Motor neuron (in vitro differentiated cells): ENCODE measurements at regions not wholly inside any gene's neighbourhood (a gene's known extent, or its start where the extent isn't known, plus 50 kb on each side); places are given as distances from the start of the nearest gene placed in this dataset.

Experiments
- ATAC-seq, 8 experiments: fragments of 200-7000 bp; cut with Tn5 transposase; replicated peaks in 6 of 8; 2 replicates each; pipeline ENCODE4 v1.8.0; 2021; ENCODE audit warnings: mild to moderate bottlenecking in 8 of 8, moderate library complexity in 8 of 8
- H3K27ac ChIP-seq, 2 donors: fragments of 250-450 bp; sonication (Bioruptor Pico); 2 replicates each; pipeline ENCODE4 v1.9.0; 2021; ENCODE audit warnings: antibody characterized with exemption in 2 of 2, mild to moderate bottlenecking in 2 of 2, moderate library complexity in 1 of 2
- H3K4me1 ChIP-seq, 2 donors: fragments of 250-450 bp; sonication (Bioruptor Pico); replicated peaks in 1 of 2; 2 replicates each; pipeline ENCODE4 v1.6.1; 2021; ENCODE audit warnings: antibody characterized with exemption in 2 of 2, mild to moderate bottlenecking in 2 of 2, moderate library complexity in 1 of 2
- H3K4me3 ChIP-seq, 5 donors: fragments of 250-450 bp; sonication (Bioruptor Pico); 2 replicates each; pipeline ENCODE4 v1.9.0; 2021; ENCODE audit warnings: antibody characterized with exemption in 5 of 5, mild to moderate bottlenecking in 5 of 5, moderate library complexity in 4 of 5
- WGBS, 10 experiments: fragments of 450-650 bp; shearing (Covaris generic); methylation state at CpG; one replicate each; pipeline ENCODE4 v1.0.0; 2022; 5-methylcytosine and 5-hydroxymethylcytosine counted together
- in situ Hi-C, 9 experiments: fragments of 400-800 bp; cut with MboI; loops; one replicate each; pipeline ENCODE4 v1.15.0; 2021; ENCODE audit warnings: low sequenced_read_pairs in 9 of 9, low pct_unique_long_range_greater_than_20kb in 2 of 9; ENCODE audit not compliant: unreplicated experiment in 9 of 9

DNA sequence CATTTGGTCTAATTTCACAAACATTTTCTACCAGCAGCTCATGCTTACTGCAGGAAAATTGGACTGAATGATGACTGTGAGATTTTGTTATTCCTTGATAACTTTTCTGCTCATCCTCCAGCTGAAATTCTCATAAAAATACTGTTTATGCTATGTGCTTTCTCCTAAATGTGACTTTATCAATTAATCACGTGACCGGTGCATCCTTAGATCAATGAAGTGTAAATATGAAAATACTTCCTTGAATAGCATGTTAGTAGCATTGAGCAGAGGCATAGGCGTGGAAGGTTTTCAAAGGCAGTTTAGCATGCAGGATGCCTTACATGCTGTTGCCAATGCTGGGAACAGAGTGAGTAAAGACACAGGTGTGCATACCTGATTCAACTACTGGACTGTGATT lies 1002.5 kb downstream of the CBLN2 start:
- in situ Hi-C loops: no loop called here
- no peak overlapping the region for H3K27ac ChIP-seq
- no peaks in the 10 kb centered on the region for H3K4me1 ChIP-seq
- no peak for ATAC-seq
- WGBS, 10 experiments: 28 to 95% (median 53%) methylated on average over 2 to 3 of the region's 3 CpGs; no CpG with 5 or more reads in 2 of the 10 experiments
- H3K4me3 ChIP-seq: no peak overlapping the region

DNA sequence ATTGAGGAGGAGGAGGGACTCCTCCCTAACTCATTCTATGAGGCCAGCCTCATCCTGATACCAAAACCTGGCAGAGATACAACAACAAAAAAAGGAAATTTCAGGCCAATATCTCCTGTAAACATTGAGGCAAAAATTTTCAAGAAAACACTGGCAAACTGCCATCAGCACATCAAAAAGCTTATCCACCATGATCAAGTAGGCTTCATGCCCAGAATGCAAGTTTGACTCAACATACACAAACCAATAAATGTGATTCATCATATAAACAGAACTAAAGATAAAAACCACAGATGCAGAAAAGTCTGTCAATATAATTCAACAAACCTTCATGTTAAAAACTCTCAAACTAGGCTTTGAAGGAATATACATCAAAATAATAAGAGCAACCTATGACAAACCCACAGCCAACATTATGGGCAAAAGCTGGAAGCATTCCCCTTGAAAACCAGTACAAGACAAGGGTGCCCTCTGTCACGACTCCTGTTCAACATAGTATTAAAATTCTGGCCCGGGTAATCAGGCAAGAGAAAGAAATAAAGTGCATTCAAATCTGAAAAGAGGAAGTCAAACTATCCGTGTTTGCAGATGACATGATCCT lies 1014.3 kb downstream of the CBLN2 start:
- H3K4me1 ChIP-seq: peaks cover 0 to under 1% of the 10 kb centered on the region in 2 donors
- no peak overlapping the region for H3K4me3 ChIP-seq
- ATAC-seq: no peak
- H3K27ac ChIP-seq: no peak overlapping the region
- in situ Hi-C loops: no loop called here
- WGBS, 10 experiments: 0 to 92% (median 47%) methylated on average over 2 to 3 of the region's 3 CpGs; no CpG with 5 or more reads in 2 of the 10 experiments

DNA sequence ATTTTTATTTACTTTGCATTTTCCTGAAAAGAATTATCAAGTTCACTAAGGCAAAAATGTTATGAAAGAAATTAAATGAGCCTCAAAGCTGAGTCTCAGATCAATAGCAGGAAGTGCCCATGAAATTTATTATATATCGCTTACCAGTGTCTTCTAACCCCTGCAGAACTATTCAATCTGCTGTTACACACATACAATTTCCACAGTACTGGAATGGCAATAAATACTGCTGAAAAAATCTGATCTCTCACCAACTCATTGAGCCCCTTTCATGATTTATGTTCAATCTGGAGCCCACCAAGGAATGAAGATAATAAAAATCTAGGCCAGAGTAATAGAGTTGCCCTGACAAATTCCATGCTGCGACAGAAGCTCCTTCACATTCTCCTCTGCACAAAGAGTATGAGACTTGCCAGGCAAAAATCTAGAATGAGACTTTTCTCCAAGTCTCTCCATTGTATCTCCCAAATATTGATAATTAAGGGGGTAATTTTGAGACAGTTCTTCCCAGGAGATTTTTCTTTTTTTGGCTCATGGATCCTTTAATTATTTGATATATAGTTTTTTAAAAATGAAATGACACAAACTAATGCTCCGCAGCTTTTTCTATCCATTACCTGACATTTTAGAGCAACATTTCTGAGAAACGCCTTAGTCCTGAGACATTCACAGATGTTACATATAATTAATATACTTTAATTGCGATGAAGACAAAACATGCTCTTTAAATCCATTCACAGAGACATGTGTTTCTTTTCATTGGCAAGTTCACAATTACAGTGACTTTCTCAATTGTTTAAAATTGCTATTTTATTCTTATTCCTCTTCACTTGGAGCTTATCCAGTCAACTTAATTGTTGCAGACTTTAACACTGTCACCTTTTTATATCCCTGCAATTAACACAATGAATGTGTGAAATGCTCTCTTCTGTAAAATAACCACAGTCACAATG lies 1020.4 kb downstream of the CBLN2 start:
- in situ Hi-C loops: no loop called here
- peak in 4 of 8 experiments; percentile 41 to 90 (median 80) for ATAC-seq
- WGBS, 10 experiments: 14 to 92% (median 62%) methylated on average over 2 to 5 of the region's 5 CpGs

DNA sequence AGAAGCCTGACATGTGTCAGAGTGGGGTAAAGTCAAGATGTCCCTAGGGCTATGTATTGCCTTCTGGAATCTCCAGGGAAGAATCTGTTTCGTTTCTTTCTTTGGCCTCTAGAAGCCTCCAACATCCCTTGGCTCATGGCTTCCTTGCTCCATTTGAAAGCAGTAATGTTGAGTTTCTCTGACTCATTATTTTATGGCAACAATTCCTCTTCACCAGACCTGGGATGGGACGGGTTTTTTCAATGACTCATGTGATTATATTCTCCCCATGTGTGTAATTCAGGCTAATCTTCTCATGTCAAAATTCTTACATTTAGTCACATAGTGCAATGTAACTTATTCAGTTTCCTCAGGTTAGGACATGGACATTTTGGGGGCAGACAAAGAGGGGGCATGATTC lies 1038.6 kb downstream of the CBLN2 start:
- in situ Hi-C loops: no loop called here
- no peak overlapping the region for H3K4me3 ChIP-seq
- H3K4me1 ChIP-seq: no peaks in the 10 kb centered on the region
- no peak overlapping the region for H3K27ac ChIP-seq
- WGBS, 10 experiments: 0 to 100% (median 43%) methylated on average over 1 to 2 of the region's 2 CpGs
- ATAC-seq: no peak

More for the DNA sequence above, 1020.4 kb downstream of the CBLN2 start:
- Histone ChIP-seq H3K4me1 (peaks cover 0 to 22% of the 10 kb centered on the region in 2 donors), H3K27ac (no peak overlapping the region), H3K4me3 (no peak overlapping the region)

DNA sequence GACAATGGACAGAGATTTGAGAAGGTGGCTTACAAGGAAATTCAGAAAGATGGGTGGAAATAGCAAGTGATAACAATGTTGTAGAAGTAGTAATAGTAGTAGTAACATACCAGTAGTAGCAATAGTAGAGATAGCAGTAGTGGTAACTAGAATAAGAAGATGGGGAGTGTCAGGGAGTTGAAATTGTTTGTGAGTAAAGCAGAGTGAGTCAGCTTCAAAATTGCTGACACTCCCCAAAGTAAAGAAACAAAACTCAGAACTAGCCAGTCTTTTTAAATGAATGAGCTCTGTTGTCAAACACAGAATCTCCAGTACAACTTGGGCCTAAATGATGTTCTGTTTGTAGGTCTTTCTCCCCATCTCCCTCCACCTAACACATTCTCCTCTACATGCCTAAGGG lies 1040.9 kb downstream of the CBLN2 start:
- H3K4me3 ChIP-seq: no peak overlapping the region
- no peak for ATAC-seq
- in situ Hi-C loops: no loop called here

DNA sequence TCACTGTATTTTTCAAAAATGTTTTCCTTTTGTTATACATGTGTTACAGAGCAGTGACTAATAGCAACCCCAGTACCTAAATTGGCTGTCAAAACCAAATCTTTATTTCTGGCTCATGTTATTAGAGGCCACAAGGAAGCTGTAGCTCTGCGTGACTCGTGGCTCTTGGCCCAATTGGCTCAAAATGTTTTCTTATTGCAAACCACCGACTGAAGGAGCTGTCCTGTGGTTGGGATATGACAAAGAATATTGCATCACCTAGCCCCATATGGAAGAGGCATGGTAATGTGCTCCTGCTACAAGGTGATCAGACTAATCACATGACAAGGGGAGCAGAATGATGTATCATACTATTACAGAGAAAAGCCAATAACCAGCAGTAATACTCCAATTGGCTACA lies 1058.5 kb downstream of the CBLN2 start:
- peak in 4 of 8 experiments; percentile 21 to 99 (median 72) for ATAC-seq
- H3K27ac ChIP-seq: no peak overlapping the region
- no peak overlapping the region for H3K4me3 ChIP-seq
- WGBS, 10 experiments: 17 to 94% (median 78%) methylated on average over 1 to 3 of the region's 3 CpGs
- no peaks in the 10 kb centered on the region for H3K4me1 ChIP-seq
- in situ Hi-C loops: no loop called here

More for the DNA sequence above, 1040.9 kb downstream of the CBLN2 start:
- Histone ChIP-seq H3K4me1 (no peaks in the 10 kb centered on the region), H3K27ac (no peak overlapping the region)

DNA sequence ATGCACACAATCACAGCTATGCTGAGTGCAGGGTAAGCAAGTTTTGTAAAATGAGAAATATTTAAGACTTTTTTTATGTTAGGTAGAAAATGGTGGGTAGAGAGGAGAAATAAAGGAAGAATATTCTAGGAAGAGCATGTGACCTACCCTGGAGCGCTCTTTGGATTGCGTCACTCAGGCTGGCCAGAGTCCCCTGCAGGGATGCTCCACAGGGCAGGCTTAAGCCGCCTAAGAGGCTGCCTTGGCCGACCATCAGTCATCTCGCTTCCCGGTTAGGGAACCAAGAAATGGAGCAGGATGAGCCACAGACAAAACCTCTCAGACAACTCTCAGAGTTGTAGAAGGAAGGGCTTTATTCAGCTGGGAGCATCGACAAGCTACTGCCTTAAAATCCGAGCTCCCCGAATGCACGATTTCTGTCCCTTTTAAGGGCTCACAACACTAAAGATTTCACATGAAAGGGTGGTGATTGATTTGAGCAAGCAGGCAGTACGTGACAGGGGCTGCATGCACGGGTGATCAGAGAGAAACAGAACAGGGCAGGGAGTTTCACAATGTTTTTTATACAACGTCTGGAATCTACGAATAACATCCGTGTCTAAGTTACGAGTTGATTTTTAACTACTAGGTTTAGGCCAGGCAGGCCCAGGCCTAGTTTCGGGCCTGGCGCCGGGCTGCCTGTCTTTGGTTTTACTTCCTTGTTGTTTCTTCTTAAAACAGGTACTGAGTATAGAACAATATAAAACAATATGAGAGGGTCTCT lies 1072.0 kb downstream of the CBLN2 start:
- Histone ChIP-seq H3K27ac (peak overlapping the region; percentile 54 to 87), H3K4me1 (peaks cover 0 to 11% of the 10 kb centered on the region in 2 donors), H3K4me3 (no peak overlapping the region)
- ATAC-seq: peak in 4 of 8 experiments; percentile 77 to 100 (median 98)
- in situ Hi-C loops: no loop called here
- WGBS, 10 experiments: 13 to 63% (median 34%) methylated on average over 1 to 15 of the region's 19 CpGs

DNA sequence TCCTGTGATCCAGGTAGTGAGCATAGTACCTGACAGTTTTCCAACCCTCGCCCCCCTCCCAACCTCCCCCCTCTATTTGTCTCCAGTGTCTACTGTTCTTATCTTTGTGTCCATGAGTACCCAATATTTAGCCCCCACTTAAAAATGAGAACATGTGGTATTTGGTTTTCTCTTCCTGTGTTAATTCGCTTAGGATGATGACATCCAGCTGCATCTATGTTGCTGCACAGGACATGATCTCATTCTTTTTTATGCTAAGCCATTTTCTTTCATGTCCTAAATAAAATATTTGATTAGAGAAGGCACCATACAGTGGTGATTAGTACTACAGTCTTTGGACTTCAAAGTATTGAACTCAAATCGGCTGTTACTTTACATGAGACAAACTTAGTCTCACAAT lies 1087.9 kb downstream of the CBLN2 start:
- ATAC-seq: peak in 1 of 8 experiments; percentile 35
- H3K27ac ChIP-seq: no peak overlapping the region
- no peak overlapping the region for H3K4me3 ChIP-seq
- no peaks in the 10 kb centered on the region for H3K4me1 ChIP-seq
- WGBS, 10 experiments: 0 to 100% (median 68%) methylated on average over 1 to 3 of the region's 3 CpGs
- in situ Hi-C loops: no loop called here

DNA sequence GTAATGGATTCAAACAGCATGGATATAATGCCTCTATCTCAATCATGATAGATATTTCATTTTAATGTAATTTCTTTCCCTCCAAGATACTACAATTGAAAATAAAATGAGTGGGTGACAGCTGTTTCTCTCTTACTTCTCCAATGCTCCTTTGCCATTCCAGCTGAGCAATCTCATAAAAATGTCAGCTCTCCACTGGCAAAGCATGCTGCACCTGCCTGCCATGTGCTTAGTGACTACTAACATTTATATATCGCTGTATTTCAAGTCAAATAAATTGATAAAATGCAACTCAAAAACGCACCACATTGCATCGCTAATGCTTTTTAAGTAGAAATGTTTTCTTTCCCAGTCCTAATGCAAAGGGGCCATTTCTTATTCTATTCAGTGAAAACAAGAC lies 1093.9 kb downstream of the CBLN2 start:
- peak in 2 of 8 experiments; percentile 21 to 50 for ATAC-seq
- whole genome bisulfite sequencing, 10 experiments: 3 to 88% (median 51%) methylated on average over 1 to 3 of the region's 3 CpGs; no CpG with 5 or more reads in 1 of the 10 experiments
- no peak overlapping the region for H3K4me3 ChIP-seq
- peaks cover 0 to 11% of the 10 kb centered on the region in 2 donors for H3K4me1 ChIP-seq
- H3K27ac ChIP-seq: no peak overlapping the region
- in situ Hi-C loops: no loop called here

DNA sequence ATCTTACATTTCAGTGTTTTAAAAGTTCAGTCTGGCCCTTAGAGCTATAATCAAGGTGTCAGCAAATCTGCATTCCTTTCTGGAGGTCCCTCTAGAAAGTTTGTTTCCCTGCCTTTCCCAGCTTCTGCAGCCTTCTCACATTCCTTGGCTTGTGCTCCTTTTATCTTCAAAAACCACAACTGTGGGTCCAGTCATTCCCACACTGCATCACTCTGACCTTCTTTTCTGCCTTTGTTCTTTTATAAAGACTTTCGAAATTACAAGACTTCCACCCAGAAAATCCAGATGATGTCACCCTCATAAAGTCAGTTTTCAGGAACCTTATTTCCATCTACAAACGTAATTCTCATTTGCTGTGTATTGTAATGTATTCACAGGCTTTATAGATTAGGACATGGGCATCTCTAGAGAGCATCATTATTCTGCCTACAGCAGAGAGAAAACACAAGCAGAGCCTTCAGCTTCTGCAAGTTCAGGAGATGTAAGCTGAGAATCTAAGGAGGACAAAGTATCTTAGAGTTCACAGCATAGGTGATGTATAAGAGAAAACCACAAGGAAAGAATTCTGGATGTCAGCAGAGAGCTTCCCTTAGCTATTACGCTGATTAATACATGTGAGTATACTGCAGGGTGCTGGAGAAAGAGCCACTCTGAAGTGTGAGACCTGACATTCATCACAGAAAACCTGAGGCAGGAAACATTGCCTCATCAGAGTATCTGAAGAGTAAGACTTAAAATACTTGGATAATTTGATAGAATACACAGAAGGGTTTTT lies 1100.2 kb downstream of the CBLN2 start:
- Histone ChIP-seq H3K4me3 (no peak overlapping the region), H3K4me1 (peaks cover 11 to 25% of the 10 kb centered on the region in 2 donors), H3K27ac (no peak overlapping the region)
- in situ Hi-C loops: no loop called here
- peak in 4 of 8 experiments; percentile 13 to 34 (median 17) for ATAC-seq
- WGBS, 10 experiments: 0 to 80% (median 27%) methylated on average over 1 to 3 of the region's 3 CpGs

DNA sequence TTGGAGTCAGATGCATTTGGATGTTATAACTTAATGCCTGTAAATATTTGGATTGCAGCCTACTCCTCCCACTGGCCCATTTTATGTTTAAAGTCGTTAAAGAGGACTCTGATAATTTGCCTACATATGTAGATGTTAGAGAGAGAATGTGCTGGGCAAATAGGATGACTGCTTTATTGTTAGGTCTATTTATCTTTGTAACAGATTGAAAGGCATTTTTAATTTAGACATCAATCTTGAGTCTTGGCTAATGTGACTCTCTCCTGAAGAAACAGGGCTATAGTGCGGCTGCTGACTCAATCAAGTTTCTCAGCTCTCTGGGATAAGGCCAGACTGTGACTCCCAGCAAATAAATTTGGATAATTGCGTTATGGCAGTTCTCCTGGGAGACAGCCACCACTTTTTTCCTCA lies 1101.4 kb downstream of the CBLN2 start:
- Histone ChIP-seq H3K4me1 (peaks cover 11 to 25% of the 10 kb centered on the region in 2 donors), H3K27ac (no peak overlapping the region), H3K4me3 (no peak overlapping the region)
- 0 to 40% (median 0%) methylated on average over 1 to 3 of the region's 3 CpGs; no CpG with 5 or more reads in 1 of the 10 experiments for WGBS, 10 experiments
- peak in 6 of 8 experiments; percentile 44 to 99 (median 98) for ATAC-seq
- in situ Hi-C loops: no loop called here

DNA sequence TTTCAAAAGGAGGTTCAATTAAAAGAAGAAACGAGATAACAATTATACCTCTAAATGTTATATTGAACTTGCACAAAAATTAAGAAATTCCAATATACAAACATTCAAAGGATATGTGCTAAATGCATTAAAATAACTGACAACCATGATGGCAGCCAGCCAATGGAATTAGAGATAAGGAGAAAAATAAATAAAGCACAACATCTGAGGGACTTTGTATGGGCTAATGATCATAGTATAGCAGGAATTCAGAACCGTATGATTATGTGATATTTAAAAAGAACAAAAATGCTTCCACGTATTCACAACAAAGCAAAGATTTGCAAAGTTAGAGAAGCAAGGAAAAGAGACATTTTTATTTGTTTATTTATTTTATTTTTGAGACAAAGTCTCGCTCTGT lies 1103.0 kb downstream of the CBLN2 start:
- 0 to 100% (median 74%) methylated on average over 1 to 4 of the region's 4 CpGs for WGBS, 10 experiments
- peaks cover 11 to 25% of the 10 kb centered on the region in 2 donors for H3K4me1 ChIP-seq
- no peak overlapping the region for H3K27ac ChIP-seq
- in situ Hi-C loops: no loop called here
- no peak for ATAC-seq
- no peak overlapping the region for H3K4me3 ChIP-seq
